Endodermal cell (in vitro differentiated cells): ENCODE measurements at regions not wholly inside any gene's neighbourhood (a gene's known extent, or its start where the extent isn't known, plus 50 kb on each side); places are given as distances from the start of the nearest gene placed in this dataset.

Source experiments
- DNase-seq: peaks from one replicate; pipeline ENCODE4 v3.0.0-alpha.2; 2017
- H3K27ac ChIP-seq: 2 replicates; pipeline ENCODE4 v1.5.1; 2013; ENCODE audit warnings: mild to moderate bottlenecking, low read depth, low read length, moderate library complexity
- H3K27me3 ChIP-seq: 2 replicates; pipeline ENCODE4 v1.6.1; 2013; ENCODE audit warnings: mild to moderate bottlenecking, low read length, moderate library complexity; ENCODE audit not compliant: insufficient read depth, control insufficient read depth, poor library complexity, severe bottlenecking
- H3K36me3 ChIP-seq: 2 replicates; pipeline ENCODE4 v1.7.0; 2013; ENCODE audit warnings: mild to moderate bottlenecking, low read length, moderate library complexity; ENCODE audit not compliant: control insufficient read depth, insufficient read depth
- H3K4me1 ChIP-seq: one replicate; pipeline ENCODE4 v1.7.0; 2013; ENCODE audit warnings: low read length; ENCODE audit not compliant: control insufficient read depth, insufficient read depth
- H3K4me3 ChIP-seq: 2 replicates; pipeline ENCODE4 v1.5.1; 2013; ENCODE audit warnings: mild to moderate bottlenecking, low read length, moderate library complexity
- H3K9ac ChIP-seq: 2 replicates; pipeline ENCODE4 v1.6.1; 2013; ENCODE audit warnings: mild to moderate bottlenecking, low read length, moderate library complexity; ENCODE audit not compliant: poor library complexity, severe bottlenecking; ENCODE audit errors: extremely low read depth
- H3K9me3 ChIP-seq: 2 replicates; pipeline ENCODE4 v1.6.1; 2013; ENCODE audit warnings: mild to moderate bottlenecking, low read length, moderate library complexity; ENCODE audit not compliant: control insufficient read depth
- H3K27ac Mint-ChIP-seq: 2 replicates; pipeline ENCODE4 v1.8.0; 2020; ENCODE audit warnings: mixed read lengths
- H3K27me3 Mint-ChIP-seq: 2 replicates; pipeline ENCODE4 v1.8.0; 2021; ENCODE audit warnings: mild to moderate bottlenecking, mixed read lengths; ENCODE audit not compliant: insufficient read depth
- H3K36me3 Mint-ChIP-seq: 2 replicates; pipeline ENCODE4 v1.8.0; 2020; ENCODE audit warnings: low read depth, mixed read lengths
- H3K4me1 Mint-ChIP-seq: 2 replicates; pipeline ENCODE4 v1.8.0; 2020; ENCODE audit warnings: mixed read lengths
- H3K4me3 Mint-ChIP-seq: 2 replicates; pipeline ENCODE4 v1.8.0; 2020; ENCODE audit warnings: mild to moderate bottlenecking, moderate library complexity, mixed read lengths
- H3K9me3 Mint-ChIP-seq: 2 replicates; pipeline ENCODE4 v1.8.0; 2020; ENCODE audit warnings: mild to moderate bottlenecking, mixed read lengths
- WGBS, 2 experiments: methylation state at CpG; one replicate each; pipeline versions ENCODE4 v1.1.5 to v1.1.7; 2013; ENCODE audit warnings: missing lambda C conversion rate in 2 of 2, mixed read lengths in 1 of 2; ENCODE audit not compliant: insufficient coverage in 1 of 2, insufficient read length in 1 of 2; 5-methylcytosine and 5-hydroxymethylcytosine counted together
- TF ChIP-seq, protein P1 (sequence below): fragments of 200-600 bp; sonication (generic); conservative IDR thresholded peaks from 2 replicates; pipeline ENCODE4 v1.5.0; 2021; ENCODE audit warnings: antibody characterized with exemption, mild to moderate bottlenecking

DNA sequence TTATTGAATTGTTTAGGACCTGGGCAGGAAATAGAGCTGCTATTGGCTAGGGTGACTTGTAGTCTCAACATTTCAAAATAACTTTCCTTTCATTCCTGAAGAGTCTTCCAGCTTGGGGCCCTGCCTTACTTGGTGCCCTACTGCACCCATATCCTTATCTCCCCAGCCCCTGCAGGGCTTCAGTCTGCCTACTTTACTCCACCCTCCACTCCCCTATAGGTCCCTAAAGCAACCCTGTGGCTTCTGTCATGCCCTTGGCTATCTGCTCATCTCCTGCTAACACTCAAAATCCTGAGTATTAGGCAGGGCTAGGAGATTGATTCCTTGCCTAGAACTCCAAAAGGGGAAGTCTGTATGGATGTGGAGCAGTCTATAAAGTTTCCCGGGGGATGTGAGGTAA is 57.6 kb upstream of the PRKG2 start:
- H3K4me1 Mint-ChIP-seq = no peaks in the 10 kb centered on the region
- H3K9me3 ChIP-seq = peaks cover 6% of the 10 kb centered on the region
- H3K27me3 Mint-ChIP-seq = no peaks in the 10 kb centered on the region
- peaks cover 8% of the 10 kb centered on the region for H3K9me3 Mint-ChIP-seq
- H3K27ac Mint-ChIP-seq = no peak overlapping the region
- H3K27ac ChIP-seq = no peak overlapping the region
- no peaks in the 10 kb centered on the region for H3K36me3 Mint-ChIP-seq
- WGBS, 2 experiments = 83% methylated on average over 1 of the region's 1 CpG; no CpG with 5 or more reads in 1 of the 2 experiments
- no peak overlapping the region for H3K9ac ChIP-seq
- TF ChIP-seq, protein P1, sequence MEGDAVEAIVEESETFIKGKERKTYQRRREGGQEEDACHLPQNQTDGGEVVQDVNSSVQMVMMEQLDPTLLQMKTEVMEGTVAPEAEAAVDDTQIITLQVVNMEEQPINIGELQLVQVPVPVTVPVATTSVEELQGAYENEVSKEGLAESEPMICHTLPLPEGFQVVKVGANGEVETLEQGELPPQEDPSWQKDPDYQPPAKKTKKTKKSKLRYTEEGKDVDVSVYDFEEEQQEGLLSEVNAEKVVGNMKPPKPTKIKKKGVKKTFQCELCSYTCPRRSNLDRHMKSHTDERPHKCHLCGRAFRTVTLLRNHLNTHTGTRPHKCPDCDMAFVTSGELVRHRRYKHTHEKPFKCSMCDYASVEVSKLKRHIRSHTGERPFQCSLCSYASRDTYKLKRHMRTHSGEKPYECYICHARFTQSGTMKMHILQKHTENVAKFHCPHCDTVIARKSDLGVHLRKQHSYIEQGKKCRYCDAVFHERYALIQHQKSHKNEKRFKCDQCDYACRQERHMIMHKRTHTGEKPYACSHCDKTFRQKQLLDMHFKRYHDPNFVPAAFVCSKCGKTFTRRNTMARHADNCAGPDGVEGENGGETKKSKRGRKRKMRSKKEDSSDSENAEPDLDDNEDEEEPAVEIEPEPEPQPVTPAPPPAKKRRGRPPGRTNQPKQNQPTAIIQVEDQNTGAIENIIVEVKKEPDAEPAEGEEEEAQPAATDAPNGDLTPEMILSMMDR = no peak
- no peak overlapping the region for H3K4me3 ChIP-seq
- H3K4me1 ChIP-seq = no peaks in the 10 kb centered on the region
- no peak overlapping the region for H3K4me3 Mint-ChIP-seq
- no peak for DNase-seq
- no peaks in the 10 kb centered on the region for H3K27me3 ChIP-seq
- no peaks in the 10 kb centered on the region for H3K36me3 ChIP-seq
